Uterus (tissue), 3 donors: ENCODE measurements at regions not wholly inside any gene's neighbourhood (a gene's known extent, or its start where the extent isn't known, plus 50 kb on each side); places are given as distances from the start of the nearest gene placed in this dataset.
"Not testable (repeated sequence)": the region's sequence is repeated elsewhere in the genome, so short reads cannot be mapped to it uniquely, and the experiment has no call there.

Experiments used
- DNase-seq, 2 donors: peaks; one replicate each; pipeline ENCODE4 v3.0.0-alpha.2; 2019 to 2020
- H3K27ac ChIP-seq, 2 donors: fragments of 200-600 bp; sonication (generic); 1 replicate in 1 of 2; 2 replicates in 1 of 2; pipeline ENCODE4 v1.5.1; 2016 to 2018
- H3K27me3 ChIP-seq, 2 donors: fragments of 200-600 bp; sonication (generic); one replicate each; pipeline ENCODE4 v1.5.1; 2018 to 2019; ENCODE audit warnings: control low read depth in 1 of 2
- H3K36me3 ChIP-seq, 2 donors: fragments of 200-600 bp; sonication (generic); one replicate each; pipeline ENCODE4 v1.5.1; 2019; ENCODE audit warnings: control low read depth in 1 of 2
- H3K4me1 ChIP-seq, 2 donors: fragments of 200-600 bp; sonication (generic); one replicate each; pipeline ENCODE4 v1.5.1; 2018 to 2019; ENCODE audit warnings: control low read depth in 1 of 2
- H3K4me3 ChIP-seq, 2 donors: fragments of 200-600 bp; sonication (generic); 1 replicate in 1 of 2; 2 replicates in 1 of 2; pipeline ENCODE4 v1.5.1; 2018 to 2019; ENCODE audit warnings: mild to moderate bottlenecking in 1 of 2
- H3K9me3 ChIP-seq, 2 donors: fragments of 200-600 bp; sonication (generic); one replicate each; pipeline ENCODE4 v1.5.1; 2019; ENCODE audit warnings: control low read depth in 1 of 2
- POLR2A ChIP-seq, 2 donors: fragments of 450-650 bp; IDR thresholded peaks; one replicate each; pipeline ENCODE4 v1.6.1; 2016; ENCODE audit warnings: antibody characterized with exemption in 2 of 2, mild to moderate bottlenecking in 1 of 2, moderate library complexity in 1 of 2
- intact Hi-C: fragments of 100-400 bp; cut with DNase I; formaldehyde crosslinking; loops from one replicate; pipeline ENCODE4 v1.15.1; 2023; ENCODE audit warnings: low total_unique reads
- TF ChIP-seq, protein P1 (sequence below), 4 experiments: fragments of 200-600 bp in 2 of 4; fragments of 450-650 bp in 2 of 4; sonication (generic) in 2 of 4; IDR thresholded peaks; one replicate each; pipeline ENCODE4 v1.5.1; 2016 to 2019; ENCODE audit warnings: antibody characterized with exemption in 4 of 4, mild to moderate bottlenecking in 2 of 4, moderate library complexity in 1 of 4
- donor health status: DM: yes; HTN: yes; CAD: no.

DNA sequence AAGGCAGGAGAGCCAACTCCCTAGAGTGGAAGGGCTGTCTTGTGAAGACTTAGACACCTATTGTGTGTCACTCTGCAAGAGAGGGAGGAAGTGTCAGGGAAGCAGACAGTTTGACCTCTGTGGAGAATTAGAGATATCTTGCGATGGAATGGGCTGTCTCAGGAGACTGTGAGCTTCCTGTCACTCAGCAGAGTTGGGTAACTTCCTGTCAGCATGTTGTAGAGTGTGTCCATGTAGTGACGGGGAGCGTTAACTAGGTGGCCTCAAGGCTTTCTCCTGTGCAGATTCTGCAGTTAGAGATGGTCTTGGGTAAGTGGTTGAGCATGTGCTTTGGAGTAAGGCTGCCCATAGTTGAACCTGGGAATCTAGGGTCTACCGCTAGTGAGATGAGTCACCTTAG, 136.5 kb downstream of the KIF4B start:
- intact Hi-C loops, result no loop called here
- Histone ChIP-seq H3K4me1 (no peaks in the 10 kb centered on the region), H3K27me3 (no peaks in the 10 kb centered on the region), H3K9me3 (no peaks in the 10 kb centered on the region), H3K27ac (no peak overlapping the region), H3K4me3 (no peak overlapping the region), H3K36me3 (no peaks in the 10 kb centered on the region)
- TF ChIP-seq, protein P1, sequence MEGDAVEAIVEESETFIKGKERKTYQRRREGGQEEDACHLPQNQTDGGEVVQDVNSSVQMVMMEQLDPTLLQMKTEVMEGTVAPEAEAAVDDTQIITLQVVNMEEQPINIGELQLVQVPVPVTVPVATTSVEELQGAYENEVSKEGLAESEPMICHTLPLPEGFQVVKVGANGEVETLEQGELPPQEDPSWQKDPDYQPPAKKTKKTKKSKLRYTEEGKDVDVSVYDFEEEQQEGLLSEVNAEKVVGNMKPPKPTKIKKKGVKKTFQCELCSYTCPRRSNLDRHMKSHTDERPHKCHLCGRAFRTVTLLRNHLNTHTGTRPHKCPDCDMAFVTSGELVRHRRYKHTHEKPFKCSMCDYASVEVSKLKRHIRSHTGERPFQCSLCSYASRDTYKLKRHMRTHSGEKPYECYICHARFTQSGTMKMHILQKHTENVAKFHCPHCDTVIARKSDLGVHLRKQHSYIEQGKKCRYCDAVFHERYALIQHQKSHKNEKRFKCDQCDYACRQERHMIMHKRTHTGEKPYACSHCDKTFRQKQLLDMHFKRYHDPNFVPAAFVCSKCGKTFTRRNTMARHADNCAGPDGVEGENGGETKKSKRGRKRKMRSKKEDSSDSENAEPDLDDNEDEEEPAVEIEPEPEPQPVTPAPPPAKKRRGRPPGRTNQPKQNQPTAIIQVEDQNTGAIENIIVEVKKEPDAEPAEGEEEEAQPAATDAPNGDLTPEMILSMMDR (IDR thresholded peaks at IDR 0.05), result no peak
- no peak for TF ChIP-seq POLR2A (IDR thresholded peaks at IDR 0.05)
- no peak for DNase-seq

DNA sequence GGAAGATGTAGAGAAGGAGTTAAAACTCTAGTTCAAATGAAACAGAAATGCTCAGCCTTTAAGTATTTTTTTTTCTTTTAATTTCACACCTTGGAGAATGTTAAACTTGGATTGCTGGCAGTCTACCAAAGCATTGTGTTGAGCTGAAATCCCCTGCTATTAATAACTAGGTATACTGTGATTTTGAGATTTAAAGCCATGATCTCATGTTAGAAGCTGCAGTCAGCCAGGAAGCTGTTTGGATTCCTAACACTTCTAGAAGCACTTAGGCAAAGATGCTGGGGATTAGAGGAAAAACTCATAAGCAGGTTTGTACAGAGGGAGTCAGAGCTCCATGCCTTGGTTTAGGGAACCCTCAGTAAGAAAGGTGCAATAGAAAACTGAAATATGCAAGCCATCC, 141.4 kb downstream of the KIF4B start:
- Histone ChIP-seq H3K4me1 (no peaks in the 10 kb centered on the region), H3K27ac (no peak overlapping the region), H3K27me3 (no peaks in the 10 kb centered on the region), H3K36me3 (no peaks in the 10 kb centered on the region), H3K4me3 (no peak overlapping the region), H3K9me3 (no peaks in the 10 kb centered on the region)
- TF ChIP-seq, protein P1 (IDR thresholded peaks at IDR 0.05), result no peak
- no peak for TF ChIP-seq POLR2A (IDR thresholded peaks at IDR 0.05)
- intact Hi-C loops, result no loop called here
- DNase-seq, result no peak

DNA sequence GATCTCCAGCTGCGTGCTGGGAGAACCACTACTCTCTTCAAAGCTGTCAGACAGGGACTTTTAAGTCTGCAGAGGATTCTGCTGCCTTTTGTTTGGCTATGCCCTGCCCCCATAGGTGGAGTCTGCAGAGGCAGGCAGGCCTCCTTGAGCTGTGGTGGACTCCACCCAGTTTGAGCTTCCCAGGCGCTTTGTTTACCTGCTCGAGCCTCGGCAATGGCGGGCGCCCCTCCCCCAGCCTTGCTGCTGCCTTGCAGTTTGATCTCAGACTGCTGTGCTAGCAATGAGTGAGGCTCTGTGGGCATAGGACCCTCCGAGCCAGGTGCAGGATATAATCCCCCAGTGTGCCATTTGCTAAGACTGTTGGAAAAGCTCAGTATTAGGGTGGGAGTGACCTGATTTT, 149.5 kb downstream of the KIF4B start:
- H3K27me3 ChIP-seq, H3K27ac ChIP-seq, H3K9me3 ChIP-seq, intact Hi-C loops, H3K4me3 ChIP-seq, H3K4me1 ChIP-seq, DNase-seq, H3K36me3 ChIP-seq: not testable (repeated sequence)

DNA sequence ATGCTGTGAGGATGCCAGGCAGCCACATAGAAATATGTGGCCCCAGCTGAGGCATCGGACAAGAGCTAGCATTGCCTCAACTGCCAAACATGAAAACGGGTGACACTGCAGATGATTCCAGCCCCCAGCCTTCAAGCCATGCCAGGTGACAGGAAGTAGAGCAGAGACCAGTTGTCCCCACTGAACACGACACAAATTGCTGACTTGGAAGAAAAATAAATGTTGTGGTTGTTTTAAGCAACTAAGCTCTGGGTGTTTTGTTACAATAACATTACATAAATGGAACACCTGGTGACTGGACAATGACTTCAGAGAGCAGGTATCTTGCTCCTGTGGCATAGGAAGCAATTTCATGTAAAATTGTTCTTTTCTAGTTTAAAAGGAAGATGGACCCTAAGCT, 154.2 kb downstream of the KIF4B start:
- Histone ChIP-seq H3K4me1 (no peaks in the 10 kb centered on the region), H3K9me3 (no peaks in the 10 kb centered on the region), H3K27me3 (no peaks in the 10 kb centered on the region), H3K27ac (no peak overlapping the region), H3K36me3 (no peaks in the 10 kb centered on the region), H3K4me3 (no peak overlapping the region)
- DNase-seq, result no peak
- intact Hi-C loops, result no loop called here
- TF ChIP-seq POLR2A (IDR thresholded peaks at IDR 0.05), result no peak
- TF ChIP-seq, protein P1 (IDR thresholded peaks at IDR 0.05), result no peak

DNA sequence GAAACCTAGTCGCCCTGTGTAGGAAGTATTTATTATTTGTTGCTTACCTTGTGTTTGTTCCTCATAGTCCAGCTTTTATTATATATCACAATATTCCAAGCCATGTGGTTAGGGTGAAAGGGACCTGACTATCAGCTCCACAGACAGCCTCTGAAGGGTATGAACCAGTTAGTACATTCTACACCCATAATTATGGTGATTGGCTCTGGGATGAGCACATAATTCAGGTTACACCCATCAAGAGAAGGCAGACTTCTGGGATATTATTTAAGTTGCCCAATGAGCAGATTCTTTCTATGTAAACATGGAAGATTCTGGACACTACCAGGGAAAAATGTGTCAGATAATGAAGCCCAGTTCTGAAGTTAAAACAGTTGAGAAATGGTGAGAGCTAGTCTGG, 168.0 kb downstream of the KIF4B start:
- Histone ChIP-seq H3K27me3 (no peaks in the 10 kb centered on the region), H3K4me3 (no peak overlapping the region), H3K36me3 (no peaks in the 10 kb centered on the region), H3K27ac (no peak overlapping the region), H3K4me1 (no peaks in the 10 kb centered on the region), H3K9me3 (no peaks in the 10 kb centered on the region)
- TF ChIP-seq, protein P1 (IDR thresholded peaks at IDR 0.05), result no peak
- no peak for TF ChIP-seq POLR2A (IDR thresholded peaks at IDR 0.05)
- intact Hi-C loops, result no loop called here
- DNase-seq, result no peak

DNA sequence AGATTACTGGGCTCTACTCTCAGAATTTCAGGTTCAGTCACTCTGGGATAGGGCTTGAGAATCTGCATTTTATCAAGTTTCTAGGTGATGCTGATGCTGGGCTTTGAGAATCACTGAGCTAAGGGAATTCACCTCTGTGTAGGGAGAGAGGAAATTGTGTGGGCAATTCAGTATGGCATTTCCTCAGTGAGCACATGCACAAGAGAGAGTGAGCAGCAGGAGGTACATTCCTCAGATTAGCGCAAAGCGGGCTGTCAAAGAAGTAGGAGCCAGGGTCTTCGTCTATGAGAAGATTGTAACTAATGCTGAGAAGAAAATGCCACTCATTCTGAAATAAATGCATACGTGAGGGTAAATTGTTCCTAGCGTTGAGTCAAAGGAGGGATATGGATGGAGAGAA, 175.9 kb downstream of the KIF4B start:
- TF ChIP-seq, protein P1 (IDR thresholded peaks at IDR 0.05), result no peak
- TF ChIP-seq POLR2A (IDR thresholded peaks at IDR 0.05), result no peak
- Histone ChIP-seq H3K4me1 (no peaks in the 10 kb centered on the region), H3K4me3 (no peak overlapping the region), H3K27me3 (no peaks in the 10 kb centered on the region), H3K27ac (no peak overlapping the region), H3K9me3 (no peaks in the 10 kb centered on the region), H3K36me3 (no peaks in the 10 kb centered on the region)
- no peak for DNase-seq
- intact Hi-C loops, result no loop called here
